BJ (cell line): ENCODE measurements at regions not wholly inside any gene's neighbourhood (a gene's known extent, or its start where the extent isn't known, plus 50 kb on each side); places are given as distances from the start of the nearest gene placed in this dataset.
A peak's percentile ranks its signal among the peaks of the same experiment; 100 is the strongest.

ENCODE experiments used
- CTCF ChIA-PET: fragments of 350-600 bp; formaldehyde crosslinking; extraction: SDS; loops from one replicate; lab custom pipeline; 2021; ENCODE audit warnings: antibody characterized with exemption, inconsistent platforms; lab: Yijun Ruan, JAX
- POLR2A ChIA-PET: fragments of 300-600 bp; sonication (Branson Sonifier 250); formaldehyde crosslinking; extraction: SDS; loops from one replicate; lab custom pipeline; 2021; ENCODE audit warnings: antibody characterized with exemption; lab: Charles Lee
- DNase-seq: peaks from one replicate; pipeline ENCODE4 v3.0.0-alpha.2; 2011; ENCODE audit warnings: low read depth
- H3K27me3 ChIP-seq: 2 replicates; pipeline ENCODE4 v1.6.0; 2011; ENCODE audit warnings: low read length; ENCODE audit not compliant: control insufficient read depth, insufficient read depth
- H3K36me3 ChIP-seq: 2 replicates; pipeline ENCODE4 v1.5.1; 2011; ENCODE audit warnings: low read length; ENCODE audit not compliant: control insufficient read depth, insufficient read depth
- H3K4me3 ChIP-seq: 2 replicates; pipeline ENCODE4 v1.5.1; 2011; ENCODE audit warnings: low read depth, mild to moderate bottlenecking, control low read depth, low read length
- TF ChIP-seq, protein P1 (sequence below): IDR thresholded peaks from 2 replicates; pipeline ENCODE4 v1.5.1; 2011; ENCODE audit warnings: low read depth, mild to moderate bottlenecking, control low read depth, inconsistent platforms, low read length, moderate library complexity; ENCODE audit not compliant: insufficient read depth

DNA sequence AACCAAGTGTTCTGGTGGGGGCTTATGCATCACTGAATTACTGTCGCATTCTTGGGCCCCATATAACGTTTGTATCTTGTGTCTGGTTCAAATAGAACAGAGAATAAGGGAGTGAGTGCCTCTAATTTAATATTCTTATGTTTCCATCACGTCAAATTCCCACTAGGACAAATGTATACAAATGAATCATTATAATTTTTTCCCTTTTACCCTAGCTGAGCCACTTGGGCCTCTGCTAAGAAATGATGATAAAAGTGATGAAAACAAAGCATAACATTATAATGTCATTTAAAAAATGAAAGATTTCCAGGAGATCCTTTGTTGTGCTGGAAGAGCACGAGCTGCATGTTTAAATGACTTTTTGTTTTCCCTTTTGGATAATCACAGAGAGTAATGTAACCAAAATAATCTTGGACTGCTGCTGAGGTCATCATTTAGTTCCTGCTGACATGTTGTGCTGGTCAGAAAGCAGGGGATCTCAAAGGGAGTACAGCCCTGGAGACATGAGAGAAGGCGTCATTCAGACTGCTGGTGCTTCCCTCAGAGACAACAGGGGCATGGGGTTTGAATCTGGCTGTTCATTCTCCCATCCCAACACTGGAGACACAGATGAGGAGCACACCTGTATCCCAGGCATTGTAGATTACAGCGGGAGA is 105.1 kb upstream of the SCOC start:
- TF ChIP-seq, protein P1, sequence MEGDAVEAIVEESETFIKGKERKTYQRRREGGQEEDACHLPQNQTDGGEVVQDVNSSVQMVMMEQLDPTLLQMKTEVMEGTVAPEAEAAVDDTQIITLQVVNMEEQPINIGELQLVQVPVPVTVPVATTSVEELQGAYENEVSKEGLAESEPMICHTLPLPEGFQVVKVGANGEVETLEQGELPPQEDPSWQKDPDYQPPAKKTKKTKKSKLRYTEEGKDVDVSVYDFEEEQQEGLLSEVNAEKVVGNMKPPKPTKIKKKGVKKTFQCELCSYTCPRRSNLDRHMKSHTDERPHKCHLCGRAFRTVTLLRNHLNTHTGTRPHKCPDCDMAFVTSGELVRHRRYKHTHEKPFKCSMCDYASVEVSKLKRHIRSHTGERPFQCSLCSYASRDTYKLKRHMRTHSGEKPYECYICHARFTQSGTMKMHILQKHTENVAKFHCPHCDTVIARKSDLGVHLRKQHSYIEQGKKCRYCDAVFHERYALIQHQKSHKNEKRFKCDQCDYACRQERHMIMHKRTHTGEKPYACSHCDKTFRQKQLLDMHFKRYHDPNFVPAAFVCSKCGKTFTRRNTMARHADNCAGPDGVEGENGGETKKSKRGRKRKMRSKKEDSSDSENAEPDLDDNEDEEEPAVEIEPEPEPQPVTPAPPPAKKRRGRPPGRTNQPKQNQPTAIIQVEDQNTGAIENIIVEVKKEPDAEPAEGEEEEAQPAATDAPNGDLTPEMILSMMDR, result no peak
- no peak for DNase-seq
- CTCF ChIA-PET, result interaction anchor here (0.7 to 1.0 kb wide), 2 partner anchors 14 to 611 kb away, joined by 3 read pairs; no protein-coding TSS in a partner anchor

DNA sequence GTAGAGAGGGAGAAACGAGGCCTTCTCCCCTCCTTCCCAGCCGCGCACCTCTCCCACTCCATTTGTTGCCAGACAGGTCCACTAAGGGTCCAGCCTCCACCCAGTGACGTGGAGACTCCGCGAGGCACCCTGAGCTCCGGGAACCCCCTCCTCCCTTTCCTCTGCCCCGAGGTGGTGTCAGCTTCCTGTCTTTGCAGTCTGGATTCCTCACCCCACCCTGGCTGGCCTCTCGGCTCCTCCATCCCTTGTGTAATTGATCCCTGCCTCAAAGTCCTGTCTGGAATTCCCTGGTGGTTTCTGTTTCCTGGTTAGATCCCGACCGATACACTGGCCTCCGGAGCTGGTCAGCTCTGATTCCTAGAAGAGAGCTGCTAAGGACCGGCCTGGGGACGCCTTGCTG is 105.9 kb upstream of the SCOC start:
- Histone ChIP-seq H3K36me3 (no peaks in the 10 kb centered on the region), H3K27me3 (no peaks in the 10 kb centered on the region; the same call in 1 of the 2 replicates), H3K4me3 (no peak overlapping the region)
- CTCF ChIA-PET, result interaction anchor here (1.2 kb wide), 1 partner anchor 255 kb away, joined by 3 read pairs; no protein-coding TSS in a partner anchor
- no peak for DNase-seq
- TF ChIP-seq, protein P1, result no peak
- POLR2A ChIA-PET, result no interaction called here

More for the DNA sequence above, 105.1 kb upstream of the SCOC start:
- POLR2A ChIA-PET, result no interaction called here
- H3K36me3 ChIP-seq, result no peaks in the 10 kb centered on the region
- no peak overlapping the region for H3K4me3 ChIP-seq
- no peaks in the 10 kb centered on the region; the same call in 1 of the 2 replicates for H3K27me3 ChIP-seq

DNA sequence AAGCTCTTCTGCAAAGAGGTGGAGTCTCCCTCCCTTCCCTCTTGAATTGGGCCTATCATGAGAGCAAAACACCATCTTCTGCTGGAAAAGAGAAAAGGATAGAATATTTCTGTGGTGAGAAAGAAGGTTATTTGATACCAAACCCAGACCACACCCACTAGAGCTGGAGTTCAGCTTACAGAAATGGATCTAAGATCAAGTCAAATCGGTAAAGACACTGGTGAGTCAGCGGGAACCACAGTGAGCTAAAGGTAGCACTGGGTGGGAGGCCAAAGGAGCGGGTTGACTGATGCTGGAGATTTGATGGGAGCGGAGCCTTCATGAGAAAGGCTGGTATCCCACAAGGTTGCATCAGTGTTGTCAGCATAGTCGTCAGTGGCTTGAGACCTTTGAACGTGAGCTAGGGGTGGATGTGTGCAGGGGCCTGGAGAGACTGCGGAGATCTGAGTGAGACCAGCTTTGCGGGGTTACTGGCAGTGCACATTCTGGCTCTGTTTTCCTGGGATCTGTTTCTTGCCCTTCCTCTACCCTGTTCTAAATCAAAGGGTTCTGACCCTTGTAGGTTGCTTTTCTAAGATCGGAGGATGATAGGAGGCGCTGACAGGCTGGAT is 106.4 kb upstream of the SCOC start:
- no peaks in the 10 kb centered on the region for H3K36me3 ChIP-seq
- ChIA-PET POLR2A (no interaction called here), CTCF (interaction anchor here (1.1 to 1.2 kb wide), 3 partner anchors 14 to 255 kb away, joined by 3 to 4 read pairs (median 3); no protein-coding TSS in a partner anchor)
- TF ChIP-seq, protein P1, result no peak
- H3K4me3 ChIP-seq, result no peak overlapping the region
- no peak for DNase-seq
- H3K27me3 ChIP-seq, result no peaks in the 10 kb centered on the region; the same call in 1 of the 2 replicates

GRCh38 chr4:140260227-140260626 is 106.2 kb upstream of the MAML3 start:
- H3K4me3 ChIP-seq, result no peak overlapping the region
- H3K27me3 ChIP-seq, result no peaks in the 10 kb centered on the region
- H3K36me3 ChIP-seq, result no peaks in the 10 kb centered on the region
- TF ChIP-seq, protein P1, result no peak
- POLR2A ChIA-PET, result no interaction called here
- DNase-seq, result peak; percentile 35
- CTCF ChIA-PET, result interaction anchor here (0.7 to 1.7 kb wide), 3 partner anchors 8 to 103 kb away, joined by 3 to 5 read pairs (median 4); no protein-coding TSS in a partner anchor

- Histone ChIP-seq H3K27me3 (no peaks in the 10 kb centered on the region), H3K4me3 (no peak overlapping the region), H3K36me3 (no peaks in the 10 kb centered on the region)
- DNase-seq, result no peak
- TF ChIP-seq, protein P1, result no peak
- ChIA-PET CTCF (interaction anchor here (1.0 kb wide), 1 partner anchor 68 kb away, joined by 3 read pairs; no protein-coding TSS in a partner anchor), POLR2A (no interaction called here)
Measured at GRCh38 chr4:140258476-140258875, 104.5 kb upstream of the MAML3 start.
